ENCODE measurements at regions not wholly inside any gene's neighbourhood (a gene's known extent, or its start where the extent isn't known, plus 50 kb on each side); places are given as distances from the start of the nearest gene placed in this dataset.
"Not testable (repeated sequence)": the region's sequence is repeated elsewhere in the genome, so short reads cannot be mapped to it uniquely, and the experiment has no call there.

- Histone ChIP-seq H3K9me3 (ENCODE audit: control insufficient read depth in 1 of 2, insufficient read depth in 1 of 2, low read length in 2 of 2) (no peaks in the 10 kb centered on the region), H3K36me3 (ENCODE audit: insufficient read depth, low read length) (no peaks in the 10 kb centered on the region), H3K4me1 (ENCODE audit: insufficient read depth, low read length) (no peaks in the 10 kb centered on the region), H3K27me3 (ENCODE audit: control insufficient read depth in 1 of 2, insufficient read depth in 2 of 2, low read length in 2 of 2) (no peaks in the 10 kb centered on the region), H3K27ac (ENCODE audit: low read depth in 1 of 2, low read length in 2 of 2) (no peak overlapping the region), H3K4me3 (ENCODE audit: low read length) (no peak overlapping the region)
- Mint-ChIP-seq H3K9me3 (no peaks in the 10 kb centered on the region), H3K4me1 (ENCODE audit: low read depth) (no peaks in the 10 kb centered on the region), H3K27me3 (peaks cover 3% of the 10 kb centered on the region), H3K4me3 (no peak overlapping the region), H3K27ac (no peak overlapping the region), H3K36me3 (ENCODE audit: low read depth) (no peaks in the 10 kb centered on the region)
- no peak for DNase-seq
- no peak for TF ChIP-seq CTCF (IDR thresholded peaks at IDR 0.05)
- CTCF ChIA-PET, result no interaction called here
- POLR2A ChIA-PET, result no interaction called here
- intact Hi-C loops (cut with DNase I, micrococcal nuclease), result no loop called here
- no peak for ATAC-seq (ENCODE audit: poor library complexity)
Measured at GRCh38 chr12:75690296-75690955, 179.0 kb upstream of the KRR1 start.

- DNase-seq; intact Hi-C loops (cut with DNase I, micrococcal nuclease); H3K4me3 Mint-ChIP-seq; H3K36me3 Mint-ChIP-seq (ENCODE audit: low read depth); H3K27me3 Mint-ChIP-seq; POLR2A ChIA-PET; ATAC-seq (ENCODE audit: poor library complexity); H3K4me3 ChIP-seq (ENCODE audit: low read length); H3K9me3 ChIP-seq (ENCODE audit: control insufficient read depth in 1 of 2, insufficient read depth in 1 of 2, low read length in 2 of 2); H3K27me3 ChIP-seq (ENCODE audit: control insufficient read depth in 1 of 2, insufficient read depth in 2 of 2, low read length in 2 of 2); H3K4me1 ChIP-seq (ENCODE audit: insufficient read depth, low read length); H3K27ac ChIP-seq (ENCODE audit: low read depth in 1 of 2, low read length in 2 of 2); H3K9me3 Mint-ChIP-seq; H3K36me3 ChIP-seq (ENCODE audit: insufficient read depth, low read length); H3K27ac Mint-ChIP-seq; H3K4me1 Mint-ChIP-seq (ENCODE audit: low read depth): not testable (repeated sequence)
- CTCF ChIA-PET, result interaction anchor here (0.6 kb wide), 1 partner anchor 50 kb away, joined by 3 read pairs; no protein-coding TSS in a partner anchor
Measured at GRCh38 chr12:75686233-75686632, 174.8 kb upstream of the KRR1 start.

- intact Hi-C loops (cut with DNase I, micrococcal nuclease), result no loop called here
- Histone ChIP-seq H3K27me3 (ENCODE audit: control insufficient read depth in 1 of 2, insufficient read depth in 2 of 2, low read length in 2 of 2) (no peaks in the 10 kb centered on the region), H3K27ac (ENCODE audit: low read depth in 1 of 2, low read length in 2 of 2) (no peak overlapping the region), H3K4me1 (ENCODE audit: insufficient read depth, low read length) (no peaks in the 10 kb centered on the region), H3K9me3 (ENCODE audit: control insufficient read depth in 1 of 2, insufficient read depth in 1 of 2, low read length in 2 of 2) (no peaks in the 10 kb centered on the region), H3K4me3 (ENCODE audit: low read length) (no peak overlapping the region), H3K36me3 (ENCODE audit: insufficient read depth, low read length) (no peaks in the 10 kb centered on the region)
- no peaks in the 10 kb centered on the region for H3K4me1 Mint-ChIP-seq (ENCODE audit: low read depth)
- no peak overlapping the region for H3K4me3 Mint-ChIP-seq
- no peaks in the 10 kb centered on the region for H3K36me3 Mint-ChIP-seq (ENCODE audit: low read depth)
- H3K27me3 Mint-ChIP-seq, result peaks cover 3% of the 10 kb centered on the region
- ChIA-PET CTCF (interaction anchor here (0.6 kb wide), 1 partner anchor 51 kb away, joined by 3 read pairs; no protein-coding TSS in a partner anchor), POLR2A (no interaction called here)
- H3K27ac Mint-ChIP-seq, result no peak overlapping the region
- no peaks in the 10 kb centered on the region for H3K9me3 Mint-ChIP-seq
- TF ChIP-seq CTCF (IDR thresholded peaks at IDR 0.05), result no peak
- DNase-seq, result no peak
- no peak for ATAC-seq (ENCODE audit: poor library complexity)
Measured at GRCh38 chr12:75685617-75686225, 174.3 kb upstream of the KRR1 start.

All from CD4-positive, alpha-beta T cell (primary cell).